C4-2B (cell line): ENCODE measurements at regions not wholly inside any gene's neighbourhood (a gene's known extent, or its start where the extent isn't known, plus 50 kb on each side); places are given as distances from the start of the nearest gene placed in this dataset.

Experiments
- CTCF ChIP-seq: fragments of 450-650 bp; conservative IDR thresholded peaks from 2 replicates; pipeline ENCODE4 v1.5.1; 2017; ENCODE audit warnings: mild to moderate bottlenecking
- ZFX ChIP-seq: fragments of 450-650 bp; IDR thresholded peaks from 2 replicates; pipeline ENCODE4 v1.6.1; 2017

GRCh38 chr11:114880442-114880841 lies 202.1 kb downstream of the NXPE2 start:
- TF ChIP-seq CTCF (no peak), ZFX (no peak)
